IMR-90 (cell line): ENCODE measurements at regions not wholly inside any gene's neighbourhood (a gene's known extent, or its start where the extent isn't known, plus 50 kb on each side); places are given as distances from the start of the nearest gene placed in this dataset.

Experiments used
- ATAC-seq: fragments of 200-7000 bp; cut with Tn5 transposase; 2 replicates; pipeline ENCODE4 v1.9.1; 2020; ENCODE audit warnings: low read depth, mild to moderate bottlenecking, moderate library complexity
- BruUV-seq: library from RNA; stranded (reverse); fragments of 400-500 nt; replicated peaks from 2 replicates; lab custom pipeline; 2021; lab: Mats Ljungman, UMichigan
- CTCF ChIA-PET: fragments of 300-600 bp; formaldehyde crosslinking; extraction: SDS; loops from one replicate; lab custom pipeline; 2021; ENCODE audit warnings: antibody characterized with exemption; lab: Yijun Ruan, JAX
- POLR2A ChIA-PET: fragments of 300-600 bp; sonication (Branson Sonifier 250); formaldehyde crosslinking; loops from one replicate; lab custom pipeline; 2022; ENCODE audit warnings: antibody characterized with exemption; ENCODE audit not compliant: unreplicated experiment; lab: Charles Lee
- DNase-seq: peaks from one replicate; pipeline ENCODE4 v3.0.0; 2013
- H2AFZ ChIP-seq: replicated peaks from 2 replicates; pipeline ENCODE3; 2013; ENCODE audit warnings: low read length, mild to moderate bottlenecking; ENCODE audit not compliant: poor library complexity
- H2AK5ac ChIP-seq: 2 replicates; pipeline ENCODE4 v1.6.1; 2013; ENCODE audit warnings: low read depth, low read length, inconsistent platforms
- H2AK9ac ChIP-seq: replicated peaks from 2 replicates; pipeline ENCODE3; 2013; ENCODE audit warnings: mild to moderate bottlenecking, low read depth, low read length, moderate library complexity; ENCODE audit not compliant: poor library complexity
- H2BK120ac ChIP-seq: 2 replicates; pipeline ENCODE4 v1.6.1; 2013; ENCODE audit warnings: low read depth, low read length, inconsistent platforms
- H2BK15ac ChIP-seq: 3 replicates; pipeline ENCODE4 v1.6.1; 2013; ENCODE audit warnings: low read depth, low read length, inconsistent platforms
- H2BK20ac ChIP-seq: 2 replicates; pipeline ENCODE4 v1.6.1; 2013; ENCODE audit warnings: low read depth, mild to moderate bottlenecking, inconsistent platforms, low read length, moderate library complexity
- H2BK5ac ChIP-seq: 2 replicates; pipeline ENCODE4 v1.6.1; 2013; ENCODE audit warnings: mild to moderate bottlenecking, low read depth, low read length, inconsistent platforms; ENCODE audit not compliant: poor library complexity, severe bottlenecking
- H3K14ac ChIP-seq: replicated peaks from 2 replicates; pipeline ENCODE4 v1.6.1; 2013; ENCODE audit warnings: low read depth, low read length, inconsistent platforms
- H3K18ac ChIP-seq: 2 replicates; pipeline ENCODE4 v1.6.1; 2013; ENCODE audit warnings: low read depth, low read length, control low read depth
- H3K23ac ChIP-seq: 2 replicates; pipeline ENCODE4 v1.6.1; 2013; ENCODE audit warnings: low read depth, low read length, inconsistent platforms
- H3K27ac ChIP-seq: 2 replicates; pipeline ENCODE4 v1.5.1; 2013; ENCODE audit warnings: mild to moderate bottlenecking, control low read depth, low read length; ENCODE audit not compliant: insufficient read depth
- H3K27me3 ChIP-seq: 2 replicates; pipeline ENCODE4 v1.6.1; 2013; ENCODE audit warnings: low read length; ENCODE audit not compliant: control insufficient read depth, insufficient read depth
- H3K36me3 ChIP-seq: 2 replicates; pipeline ENCODE4 v1.6.1; 2013; ENCODE audit warnings: low read length, mixed read lengths; ENCODE audit not compliant: control insufficient read depth, insufficient read depth
- H3K4ac ChIP-seq: 2 replicates; pipeline ENCODE4 v1.6.1; 2013; ENCODE audit warnings: low read depth, low read length, inconsistent platforms
- H3K4me1 ChIP-seq: 2 replicates; pipeline ENCODE4 v1.6.1; 2013; ENCODE audit warnings: low read length, mixed read lengths; ENCODE audit not compliant: control insufficient read depth, insufficient read depth
- H3K4me2 ChIP-seq: 2 replicates; pipeline ENCODE4 v1.6.1; 2013; ENCODE audit warnings: low read depth, mild to moderate bottlenecking, control low read depth, low read length, moderate library complexity
- H3K4me3 ChIP-seq: 2 replicates; pipeline ENCODE4 v1.5.1; 2013; ENCODE audit warnings: low read depth, mild to moderate bottlenecking, control low read depth, low read length, moderate library complexity; ENCODE audit not compliant: insufficient read depth
- H3K56ac ChIP-seq: 2 replicates; pipeline ENCODE4 v1.6.1; 2013; ENCODE audit warnings: low read length, inconsistent platforms; ENCODE audit not compliant: insufficient read depth; ENCODE audit errors: extremely low read depth
- H3K79me1 ChIP-seq, 2 experiments: 2 replicates each; pipeline ENCODE4 v1.6.1; 2013; ENCODE audit warnings: low read length in 2 of 2, inconsistent platforms in 1 of 2, low read depth in 1 of 2
- H3K9ac ChIP-seq: 2 replicates; pipeline ENCODE4 v1.6.1; 2013; ENCODE audit warnings: low read depth, low read length, control low read depth
- H3K9me1 ChIP-seq: 2 replicates; pipeline ENCODE4 v1.6.1; 2013; ENCODE audit warnings: low read length, inconsistent platforms; ENCODE audit not compliant: insufficient read depth
- H3K9me3 ChIP-seq: 2 replicates; pipeline ENCODE4 v1.6.1; 2013; ENCODE audit warnings: low read length; ENCODE audit not compliant: control insufficient read depth, insufficient read depth
- H4K20me1 ChIP-seq: 2 replicates; pipeline ENCODE4 v1.6.1; 2013; ENCODE audit warnings: low read length, inconsistent platforms; ENCODE audit not compliant: insufficient read depth
- H4K5ac ChIP-seq: 2 replicates; pipeline ENCODE4 v1.6.1; 2013; ENCODE audit warnings: mild to moderate bottlenecking, low read depth, low read length, control low read depth
- H4K8ac ChIP-seq, 2 experiments: 2 replicates each; pipeline ENCODE4 v1.6.1; 2013; ENCODE audit warnings: low read depth in 2 of 2, low read length in 2 of 2, control low read depth in 1 of 2, inconsistent platforms in 1 of 2
- H4K91ac ChIP-seq: 2 replicates; pipeline ENCODE4 v1.6.1; 2013; ENCODE audit warnings: low read depth, low read length, inconsistent platforms; ENCODE audit not compliant: insufficient read depth
- BHLHE40 ChIP-seq: fragments of 150-350 bp; IDR thresholded peaks from 2 replicates; pipeline ENCODE4 v1.6.1; 2016; ENCODE audit warnings: mild to moderate bottlenecking, low read depth, low read length
- ELK1 ChIP-seq: fragments of 150-350 bp; IDR thresholded peaks from 2 replicates; pipeline ENCODE4 v1.6.1; 2016; ENCODE audit warnings: low read depth, mild to moderate bottlenecking, low read length, moderate library complexity, borderline replicate concordance
- MAFK ChIP-seq: IDR thresholded peaks from 2 replicates; pipeline ENCODE4 v1.6.1; 2012; ENCODE audit warnings: low read depth, low read length, improper control_type of control experiment
- MAZ ChIP-seq: IDR thresholded peaks from 2 replicates; pipeline ENCODE4 v1.6.1; 2012; ENCODE audit warnings: low read depth, mild to moderate bottlenecking, low read length, improper control_type of control experiment, moderate library complexity, borderline replicate concordance
- MXI1 ChIP-seq: IDR thresholded peaks from 2 replicates; pipeline ENCODE4 v1.6.1; 2012; ENCODE audit warnings: low read depth, mild to moderate bottlenecking, low read length, moderate library complexity, borderline replicate concordance
- NFE2L2 ChIP-seq: fragments of 150-350 bp; IDR thresholded peaks from 2 replicates; pipeline ENCODE4 v1.6.1; 2016; ENCODE audit warnings: low read depth, mild to moderate bottlenecking, low read length
- POLR2A ChIP-seq: IDR thresholded peaks from 2 replicates; pipeline ENCODE4 v1.6.1; 2012; ENCODE audit warnings: mild to moderate bottlenecking, low read depth, low read length
- RAD21 ChIP-seq: IDR thresholded peaks from 2 replicates; pipeline ENCODE4 v1.6.1; 2012; ENCODE audit warnings: low read length, improper control_type of control experiment
- RCOR1 ChIP-seq: IDR thresholded peaks from 2 replicates; pipeline ENCODE4 v1.6.1; 2012; ENCODE audit warnings: mild to moderate bottlenecking, low read length, improper control_type of control experiment; ENCODE audit not compliant: insufficient replicate concordance
- RFX5 ChIP-seq: IDR thresholded peaks from 2 replicates; pipeline ENCODE4 v1.8.0; 2012; ENCODE audit warnings: low read depth, mild to moderate bottlenecking, low read length, moderate library complexity
- SMC3 ChIP-seq: fragments of 150-350 bp; IDR thresholded peaks from 2 replicates; pipeline ENCODE4 v1.6.1; 2016; ENCODE audit warnings: low read depth, mild to moderate bottlenecking, antibody characterized with exemption, low read length, moderate library complexity
- USF2 ChIP-seq: fragments of 150-350 bp; IDR thresholded peaks from 2 replicates; pipeline ENCODE4 v1.6.1; 2017; ENCODE audit warnings: mild to moderate bottlenecking, antibody characterized with exemption, low read length, low read depth
- WGBS, 2 experiments: methylation state at CpG; one replicate each; pipeline versions ENCODE4 v1.1.5 to v1.1.7; 2013; ENCODE audit warnings: missing lambda C conversion rate in 2 of 2; ENCODE audit not compliant: insufficient read length in 1 of 2; ENCODE audit errors: extremely low coverage in 2 of 2; 5-methylcytosine and 5-hydroxymethylcytosine counted together
- dilution Hi-C: fragments of 300-500 bp; cut with HindIII; formaldehyde crosslinking; loops from one replicate; pipeline ENCODE4 v1.14.3; 2018; ENCODE audit warnings: low sequenced_read_pairs; ENCODE audit not compliant: unreplicated experiment
- in situ Hi-C: fragments of 300-500 bp; cut with MboI; formaldehyde crosslinking; loops from 3 replicates; pipeline ENCODE4 v1.14.3; 2019; ENCODE audit warnings: low sequenced_read_pairs, inconsistent platforms, mixed read lengths
- intact Hi-C: fragments of 100-400 bp; cut with micrococcal nuclease; formaldehyde crosslinking; loops from 2 replicates; pipeline ENCODE4 v1.10.0; 2022

GRCh38 chr2:122135021-122135937 is 379.8 kb downstream of the TSN start:
- Histone ChIP-seq H4K5ac (no peak overlapping the region), H2BK20ac (no peak overlapping the region), H3K18ac (no peak overlapping the region), H4K8ac (no peak overlapping the region), H3K14ac (no peak overlapping the region), H3K4me2 (no peak overlapping the region), H3K23ac (no peak overlapping the region), H2BK120ac (no peak overlapping the region), H2BK15ac (no peak overlapping the region), H4K20me1 (no peaks in the 10 kb centered on the region), H2AK5ac (no peak overlapping the region), H3K36me3 (no peaks in the 10 kb centered on the region), H4K91ac (no peak overlapping the region), H3K9me3 (no peaks in the 10 kb centered on the region), H3K9ac (no peak overlapping the region), H3K4me1 (no peaks in the 10 kb centered on the region), H3K9me1 (no peaks in the 10 kb centered on the region), H2BK5ac (no peak overlapping the region), H3K4me3 (no peak overlapping the region), H2AK9ac (no peak overlapping the region), H3K79me1 (no peaks in the 10 kb centered on the region), H3K27ac (no peak overlapping the region), H3K56ac (no peak overlapping the region), H2AFZ (no peak overlapping the region), H3K27me3 (no peaks in the 10 kb centered on the region), H3K4ac (no peak overlapping the region)
- no peak for DNase-seq
- POLR2A ChIA-PET: no interaction called here
- BruUV-seq: no TSS peak
- dilution Hi-C loops: no loop called here
- WGBS, 2 experiments: 44% methylated on average over 1 of the region's 10 CpGs; no CpG with 5 or more reads in 1 of the 2 experiments
- TF ChIP-seq RFX5 (no peak), POLR2A (no peak), MAZ (no peak), RCOR1 (no peak), NFE2L2 (no peak), SMC3 (no peak), ELK1 (no peak), MXI1 (no peak), RAD21 (no peak), MAFK (no peak), BHLHE40 (no peak), USF2 (no peak)
- intact Hi-C loops: no loop called here
- in situ Hi-C loops: no loop called here
- CTCF ChIA-PET: no interaction called here
- ATAC-seq: no peak
